Bronchial epithelial cell (primary cell): ENCODE measurements at regions not wholly inside any gene's neighbourhood (a gene's known extent, or its start where the extent isn't known, plus 50 kb on each side); places are given as distances from the start of the nearest gene placed in this dataset.

Experiments
- DNase-seq: peaks from one replicate; pipeline ENCODE4 v3.0.0-alpha.2; 2010; ENCODE audit warnings: low read depth
- FAIRE-seq: peaks from 2 replicates; lab custom pipeline; 2011; peaks lifted over from hg19 to GRCh38; lab: Jason Lieb, UNC
- H3K27me3 ChIP-seq: 2 replicates; pipeline ENCODE4 v1.5.1; 2011; ENCODE audit warnings: low read length; ENCODE audit not compliant: control insufficient read depth, insufficient read depth
- H3K36me3 ChIP-seq: 2 replicates; pipeline ENCODE4 v1.5.1; 2011; ENCODE audit warnings: low read length; ENCODE audit not compliant: control insufficient read depth, insufficient read depth
- H3K4me3 ChIP-seq: 2 replicates; pipeline ENCODE4 v1.5.1; 2011; ENCODE audit warnings: mild to moderate bottlenecking, low read depth, low read length, control low read depth
- TF ChIP-seq, protein P1 (sequence below): IDR thresholded peaks from 2 replicates; pipeline ENCODE4 v1.5.1; 2011; ENCODE audit warnings: mild to moderate bottlenecking, moderate library complexity, low read length, control low read depth, inconsistent platforms; ENCODE audit not compliant: insufficient read depth, severe bottlenecking

DNA sequence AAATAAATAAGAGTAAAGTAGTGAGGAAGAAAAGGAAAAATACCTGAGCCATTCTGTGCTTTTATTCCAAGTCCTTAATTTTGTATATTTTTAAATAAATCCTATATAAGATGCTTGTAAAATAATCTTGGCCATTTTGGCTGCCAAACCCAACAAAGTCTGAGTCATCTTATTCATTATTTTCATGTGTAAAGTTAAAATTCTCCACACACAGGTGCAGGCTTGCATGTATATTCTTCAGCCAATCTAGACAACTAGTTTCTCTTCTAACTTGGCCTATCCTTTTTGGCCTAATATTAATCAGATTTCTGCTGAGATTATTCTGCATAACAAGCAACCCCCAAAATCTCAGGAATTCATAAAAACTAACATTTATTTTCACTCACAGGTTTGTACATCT lies 189.8 kb upstream of the ATP11B start:
- FAIRE-seq: no peak
- Histone ChIP-seq H3K27me3 (no peaks in the 10 kb centered on the region), H3K36me3 (no peaks in the 10 kb centered on the region), H3K4me3 (no peak overlapping the region)
- TF ChIP-seq, protein P1, sequence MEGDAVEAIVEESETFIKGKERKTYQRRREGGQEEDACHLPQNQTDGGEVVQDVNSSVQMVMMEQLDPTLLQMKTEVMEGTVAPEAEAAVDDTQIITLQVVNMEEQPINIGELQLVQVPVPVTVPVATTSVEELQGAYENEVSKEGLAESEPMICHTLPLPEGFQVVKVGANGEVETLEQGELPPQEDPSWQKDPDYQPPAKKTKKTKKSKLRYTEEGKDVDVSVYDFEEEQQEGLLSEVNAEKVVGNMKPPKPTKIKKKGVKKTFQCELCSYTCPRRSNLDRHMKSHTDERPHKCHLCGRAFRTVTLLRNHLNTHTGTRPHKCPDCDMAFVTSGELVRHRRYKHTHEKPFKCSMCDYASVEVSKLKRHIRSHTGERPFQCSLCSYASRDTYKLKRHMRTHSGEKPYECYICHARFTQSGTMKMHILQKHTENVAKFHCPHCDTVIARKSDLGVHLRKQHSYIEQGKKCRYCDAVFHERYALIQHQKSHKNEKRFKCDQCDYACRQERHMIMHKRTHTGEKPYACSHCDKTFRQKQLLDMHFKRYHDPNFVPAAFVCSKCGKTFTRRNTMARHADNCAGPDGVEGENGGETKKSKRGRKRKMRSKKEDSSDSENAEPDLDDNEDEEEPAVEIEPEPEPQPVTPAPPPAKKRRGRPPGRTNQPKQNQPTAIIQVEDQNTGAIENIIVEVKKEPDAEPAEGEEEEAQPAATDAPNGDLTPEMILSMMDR: no peak
- peak; percentile 50 for DNase-seq

DNA sequence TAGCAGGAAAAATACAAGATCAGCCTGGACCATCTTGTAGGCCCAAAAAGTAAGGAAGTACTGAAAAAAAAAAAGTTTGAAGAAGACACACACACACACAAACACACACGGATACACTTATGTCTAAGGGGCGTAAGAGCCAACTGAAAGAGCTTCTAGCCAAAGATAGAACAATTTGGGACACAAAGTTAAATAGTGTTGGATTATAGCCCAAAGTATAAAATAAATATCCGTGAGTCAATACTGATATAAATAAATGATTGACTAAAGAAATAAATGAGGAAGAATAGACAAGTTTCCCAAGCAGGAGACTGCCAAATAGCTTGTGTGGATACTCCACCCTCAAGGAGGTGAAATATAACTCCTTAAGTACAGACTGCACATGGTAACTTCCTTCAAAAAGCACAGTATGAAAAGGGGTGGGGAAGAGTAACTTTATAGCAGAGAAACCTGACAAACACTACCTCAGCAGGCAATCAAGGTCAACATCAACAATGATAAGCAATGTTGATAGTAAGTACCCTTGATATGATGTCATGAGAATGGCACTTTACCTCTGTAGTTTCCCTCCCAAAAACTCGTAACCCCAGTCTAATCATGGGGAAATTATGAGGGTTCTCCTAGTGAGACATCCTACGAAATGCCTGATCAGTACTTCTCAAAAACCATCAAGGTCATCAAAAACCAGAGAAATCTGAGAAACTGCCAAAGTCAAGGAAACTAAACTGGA lies 187.3 kb upstream of the ATP11B start:
- TF ChIP-seq, protein P1: no peak
- H3K27me3 ChIP-seq: no peaks in the 10 kb centered on the region
- no peaks in the 10 kb centered on the region for H3K36me3 ChIP-seq
- no peak for FAIRE-seq
- H3K4me3 ChIP-seq: no peak overlapping the region
- DNase-seq: no peak

DNA sequence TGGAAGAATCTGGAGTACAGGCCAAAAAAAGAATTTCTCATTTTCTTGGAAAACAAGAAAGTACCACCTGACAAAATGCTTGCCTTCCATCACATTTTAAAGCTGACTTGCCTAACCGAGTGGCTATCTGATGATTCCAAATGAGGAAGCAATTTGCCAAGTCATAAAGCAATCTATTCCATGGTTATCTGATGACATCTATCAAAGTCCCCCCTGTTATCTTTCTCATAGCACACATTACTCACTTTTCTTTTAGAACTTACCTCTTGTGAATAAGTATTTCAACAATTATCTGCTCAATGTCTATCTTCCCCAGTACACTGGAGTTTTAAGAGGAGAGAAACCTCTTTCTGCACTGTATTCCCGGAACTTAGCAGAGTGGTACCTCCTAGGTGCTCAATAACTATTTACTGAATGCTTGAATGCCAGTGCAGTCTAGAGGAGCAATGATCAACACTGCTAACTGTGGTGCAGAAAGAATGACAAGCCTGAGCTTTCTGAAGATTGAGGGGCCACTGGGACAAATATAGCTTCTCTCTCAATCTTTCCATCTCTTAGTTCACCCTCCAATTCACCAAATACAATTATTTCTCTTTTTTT lies 186.3 kb upstream of the ATP11B start:
- Histone ChIP-seq H3K27me3 (no peaks in the 10 kb centered on the region), H3K4me3 (no peak overlapping the region), H3K36me3 (no peaks in the 10 kb centered on the region)
- no peak for DNase-seq
- no peak for FAIRE-seq
- TF ChIP-seq, protein P1: no peak

DNA sequence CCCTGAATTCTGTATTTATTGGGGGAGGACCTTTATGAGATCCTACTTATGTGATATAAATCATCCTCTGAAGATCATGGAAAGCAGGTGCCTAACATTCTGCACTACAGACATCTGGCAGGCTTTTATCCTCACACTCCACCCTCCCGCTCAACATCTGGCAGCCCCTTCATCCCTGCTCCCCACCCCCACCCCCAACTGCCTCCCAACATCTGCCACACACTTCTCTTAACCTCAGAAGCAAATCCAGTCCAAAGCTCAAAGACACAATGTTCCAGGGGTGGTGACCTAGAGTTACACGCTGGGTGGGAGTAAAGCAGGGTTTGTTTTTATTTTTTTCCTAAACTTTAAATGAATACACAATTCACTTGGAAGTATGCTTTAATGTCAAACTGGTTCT lies 184.5 kb upstream of the ATP11B start:
- H3K27me3 ChIP-seq: no peaks in the 10 kb centered on the region
- no peak overlapping the region for H3K4me3 ChIP-seq
- FAIRE-seq (no peak), DNase-seq (no peak)
- TF ChIP-seq, protein P1: no peak
- H3K36me3 ChIP-seq: no peaks in the 10 kb centered on the region

DNA sequence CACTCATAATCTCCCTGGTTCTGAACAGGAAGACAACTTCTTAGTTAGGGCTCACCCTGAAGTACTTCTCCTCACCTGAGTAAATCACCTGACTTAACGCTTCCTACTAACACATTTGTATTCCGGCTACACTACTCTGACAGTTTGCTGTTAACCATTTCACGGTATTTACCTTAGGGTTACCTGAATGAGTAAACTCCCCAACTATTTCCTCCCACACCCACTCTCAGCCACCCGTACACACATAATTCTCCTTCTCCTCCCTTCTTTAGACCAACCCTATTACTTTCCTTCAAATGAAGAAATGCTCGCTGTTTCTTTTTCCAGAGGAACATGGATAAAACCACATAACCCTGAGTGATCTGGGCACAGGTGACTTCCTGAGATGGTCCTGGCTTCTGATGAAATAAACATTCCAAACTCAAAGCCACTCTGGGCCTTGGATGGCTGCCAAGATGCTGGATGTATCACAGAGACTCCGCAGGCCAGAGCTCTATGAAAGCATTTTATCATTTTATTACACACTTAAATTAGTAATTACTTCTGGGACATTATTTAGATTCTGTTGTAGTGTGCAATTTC lies 183.6 kb upstream of the ATP11B start:
- Histone ChIP-seq H3K4me3 (no peak overlapping the region), H3K36me3 (no peaks in the 10 kb centered on the region), H3K27me3 (no peaks in the 10 kb centered on the region)
- peak; percentile 96 for DNase-seq
- FAIRE-seq: peak; percentile 73
- TF ChIP-seq, protein P1: no peak

DNA sequence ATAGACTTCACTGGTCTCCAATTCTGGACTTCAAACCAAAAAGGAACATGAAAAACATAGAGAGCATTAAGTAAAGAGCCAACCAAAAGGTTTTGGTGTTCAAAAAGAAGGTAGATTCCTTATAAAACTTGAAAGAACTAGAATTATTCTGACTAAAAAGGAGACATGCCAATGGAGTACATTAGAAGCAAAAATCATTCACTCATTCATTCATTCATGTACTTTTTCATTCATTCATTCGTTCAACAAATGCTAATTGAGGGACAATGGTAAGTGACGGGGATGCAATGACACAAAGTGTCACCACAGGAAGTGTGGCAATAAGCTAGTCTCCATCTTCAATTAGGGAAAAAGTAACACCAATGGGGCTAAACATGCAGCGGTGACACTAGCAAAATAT lies 181.0 kb upstream of the ATP11B start:
- Histone ChIP-seq H3K36me3 (no peaks in the 10 kb centered on the region), H3K4me3 (no peak overlapping the region), H3K27me3 (no peaks in the 10 kb centered on the region)
- TF ChIP-seq, protein P1: no peak
- no peak for DNase-seq
- no peak for FAIRE-seq
